ENCODE measurements at regions not wholly inside any gene's neighbourhood (a gene's known extent, or its start where the extent isn't known, plus 50 kb on each side); places are given as distances from the start of the nearest gene placed in this dataset.

DNA sequence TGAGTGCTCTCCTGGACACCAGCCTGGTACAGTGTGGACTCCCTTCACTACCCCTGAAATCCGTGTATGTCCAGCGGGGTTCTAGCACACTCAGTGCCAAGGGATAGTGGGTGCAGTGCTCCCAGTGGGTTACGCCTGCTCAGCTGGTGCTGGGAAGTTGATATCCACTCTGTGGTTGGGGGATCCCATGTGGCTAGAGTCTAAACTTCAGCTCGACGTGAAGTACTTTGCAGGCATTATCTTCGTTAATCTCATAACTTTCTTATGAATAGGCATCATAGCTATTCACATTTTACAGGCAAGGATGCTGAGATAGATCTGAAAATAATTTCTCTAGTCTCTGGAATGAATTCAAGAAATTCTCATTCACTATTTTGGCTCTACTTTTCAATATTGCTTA is 433.2 kb upstream of the HTR2A start:
- Histone ChIP-seq H3K79me2 (ENCODE audit: insufficient read depth, low read length) (no peaks in the 10 kb centered on the region), H3K27me3 (ENCODE audit: control insufficient read depth in 1 of 2, insufficient read depth in 2 of 2, low read length in 2 of 2) (no peaks in the 10 kb centered on the region), H3K9ac (ENCODE audit: insufficient read depth, low read depth, low read length) (no peak overlapping the region), H2AFZ (ENCODE audit: low read length) (no peak overlapping the region), H3K9me3 (ENCODE audit: low read length) (no peaks in the 10 kb centered on the region), H3K27ac (ENCODE audit: extremely low read length, insufficient read depth, low read length) (no peak overlapping the region), H3K4me1 (ENCODE audit: insufficient read depth, low read length) (no peaks in the 10 kb centered on the region), H3K36me3 (replicated peaks in 1 of 2; ENCODE audit: control insufficient read depth in 1 of 2, insufficient read depth in 2 of 2, low read length in 2 of 2) (no peaks in the 10 kb centered on the region), H3K4me2 (ENCODE audit: low read depth, low read length) (no peak overlapping the region), H3K4me3 (replicated peaks in 1 of 3; ENCODE audit: insufficient read depth in 1 of 3, low read depth in 2 of 3, low read length in 3 of 3) (no peak overlapping the region), H4K20me1 (ENCODE audit: insufficient read depth, low read length) (no peaks in the 10 kb centered on the region)
- FAIRE-seq (no peak), ATAC-seq (no peak), DNase-seq (ENCODE audit: low spot score) (no peak)
- in situ Hi-C loops (cut with HindIII; ENCODE audit: extremely low pct_ligation_motif_present, low pct_unique_long_range_greater_than_20kb), result no loop called here
- intact Hi-C loops (cut with micrococcal nuclease; ENCODE audit: unreplicated experiment), result no loop called here
- CTCF ChIA-PET (ENCODE audit: low intra/inter-chr PET ratio, low total read pairs), result no interaction called here
- POLR2A ChIA-PET, result no interaction called here
- WGBS (ENCODE audit: low lambda C conversion rate), result 5% methylated on average over 3 of the region's 6 CpGs
- TF ChIP-seq NR2C2 (CRISPR knock-in tag; IDR thresholded peaks at IDR 0.05; ENCODE audit: borderline replicate concordance) (no peak), TAF15 (IDR thresholded peaks at IDR 0.05; ENCODE audit: low read depth, low read length, poor library complexity, severe bottlenecking) (no peak), ARHGAP35 (CRISPR knock-in tag; IDR thresholded peaks at IDR 0.05; ENCODE audit: borderline replicate concordance) (no peak)
- TF ChIP-seq, protein P1, sequence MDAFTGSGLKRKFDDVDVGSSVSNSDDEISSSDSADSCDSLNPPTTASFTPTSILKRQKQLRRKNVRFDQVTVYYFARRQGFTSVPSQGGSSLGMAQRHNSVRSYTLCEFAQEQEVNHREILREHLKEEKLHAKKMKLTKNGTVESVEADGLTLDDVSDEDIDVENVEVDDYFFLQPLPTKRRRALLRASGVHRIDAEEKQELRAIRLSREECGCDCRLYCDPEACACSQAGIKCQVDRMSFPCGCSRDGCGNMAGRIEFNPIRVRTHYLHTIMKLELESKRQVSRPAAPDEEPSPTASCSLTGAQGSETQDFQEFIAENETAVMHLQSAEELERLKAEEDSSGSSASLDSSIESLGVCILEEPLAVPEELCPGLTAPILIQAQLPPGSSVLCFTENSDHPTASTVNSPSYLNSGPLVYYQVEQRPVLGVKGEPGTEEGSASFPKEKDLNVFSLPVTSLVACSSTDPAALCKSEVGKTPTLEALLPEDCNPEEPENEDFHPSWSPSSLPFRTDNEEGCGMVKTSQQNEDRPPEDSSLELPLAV (CRISPR knock-in tag; conservative IDR thresholded peaks at IDR 0.05; ENCODE audit: low read depth), result no peak
- TF ChIP-seq, protein P2, sequence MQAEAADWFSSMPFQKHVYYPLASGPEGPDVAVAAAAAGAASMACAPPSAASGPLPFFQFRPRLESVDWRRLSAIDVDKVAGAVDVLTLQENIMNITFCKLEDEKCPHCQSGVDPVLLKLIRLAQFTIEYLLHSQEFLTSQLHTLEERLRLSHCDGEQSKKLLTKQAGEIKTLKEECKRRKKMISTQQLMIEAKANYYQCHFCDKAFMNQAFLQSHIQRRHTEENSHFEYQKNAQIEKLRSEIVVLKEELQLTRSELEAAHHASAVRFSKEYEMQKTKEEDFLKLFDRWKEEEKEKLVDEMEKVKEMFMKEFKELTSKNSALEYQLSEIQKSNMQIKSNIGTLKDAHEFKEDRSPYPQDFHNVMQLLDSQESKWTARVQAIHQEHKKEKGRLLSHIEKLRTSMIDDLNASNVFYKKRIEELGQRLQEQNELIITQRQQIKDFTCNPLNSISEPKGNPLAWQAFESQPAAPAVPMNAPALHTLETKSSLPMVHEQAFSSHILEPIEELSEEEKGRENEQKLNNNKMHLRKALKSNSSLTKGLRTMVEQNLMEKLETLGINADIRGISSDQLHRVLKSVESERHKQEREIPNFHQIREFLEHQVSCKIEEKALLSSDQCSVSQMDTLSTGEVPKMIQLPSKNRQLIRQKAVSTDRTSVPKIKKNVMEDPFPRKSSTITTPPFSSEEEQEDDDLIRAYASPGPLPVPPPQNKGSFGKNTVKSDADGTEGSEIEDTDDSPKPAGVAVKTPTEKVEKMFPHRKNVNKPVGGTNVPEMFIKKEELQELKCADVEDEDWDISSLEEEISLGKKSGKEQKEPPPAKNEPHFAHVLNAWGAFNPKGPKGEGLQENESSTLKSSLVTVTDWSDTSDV (CRISPR knock-in tag; IDR thresholded peaks at IDR 0.05), result no peak
- TF ChIP-seq, protein P3, sequence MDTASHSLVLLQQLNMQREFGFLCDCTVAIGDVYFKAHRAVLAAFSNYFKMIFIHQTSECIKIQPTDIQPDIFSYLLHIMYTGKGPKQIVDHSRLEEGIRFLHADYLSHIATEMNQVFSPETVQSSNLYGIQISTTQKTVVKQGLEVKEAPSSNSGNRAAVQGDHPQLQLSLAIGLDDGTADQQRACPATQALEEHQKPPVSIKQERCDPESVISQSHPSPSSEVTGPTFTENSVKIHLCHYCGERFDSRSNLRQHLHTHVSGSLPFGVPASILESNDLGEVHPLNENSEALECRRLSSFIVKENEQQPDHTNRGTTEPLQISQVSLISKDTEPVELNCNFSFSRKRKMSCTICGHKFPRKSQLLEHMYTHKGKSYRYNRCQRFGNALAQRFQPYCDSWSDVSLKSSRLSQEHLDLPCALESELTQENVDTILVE (CRISPR knock-in tag; IDR thresholded peaks at IDR 0.05), result no peak
- TF ChIP-seq, protein P4, sequence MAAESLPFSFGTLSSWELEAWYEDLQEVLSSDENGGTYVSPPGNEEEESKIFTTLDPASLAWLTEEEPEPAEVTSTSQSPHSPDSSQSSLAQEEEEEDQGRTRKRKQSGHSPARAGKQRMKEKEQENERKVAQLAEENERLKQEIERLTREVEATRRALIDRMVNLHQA (CRISPR knock-in tag; IDR thresholded peaks at IDR 0.05), result no peak
- TF ChIP-seq, protein P5, sequence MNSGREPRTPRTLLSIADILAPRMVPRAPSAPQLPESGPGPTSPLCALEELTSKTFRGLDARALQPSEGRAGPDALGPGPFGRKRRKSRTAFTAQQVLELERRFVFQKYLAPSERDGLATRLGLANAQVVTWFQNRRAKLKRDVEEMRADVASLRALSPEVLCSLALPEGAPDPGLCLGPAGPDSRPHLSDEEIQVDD (CRISPR knock-in tag; IDR thresholded peaks at IDR 0.05; ENCODE audit: borderline replicate concordance), result no peak
- no TSS peak for BruUV-seq (replicated peaks)

All from HepG2 (cell line).